Central memory CD8-positive, alpha-beta T cell (primary cell): ENCODE measurements at regions not wholly inside any gene's neighbourhood (a gene's known extent, or its start where the extent isn't known, plus 50 kb on each side); places are given as distances from the start of the nearest gene placed in this dataset.

Source experiments
- ATAC-seq: fragments of 150-1000 bp; cut with Tn5 transposase; replicated peaks from 2 replicates; pipeline ENCODE4 v1.10.0; 2022; ENCODE audit warnings: mild to moderate bottlenecking, moderate FRiP score, moderate number of reproducible peaks; ENCODE audit not compliant: poor library complexity, severe bottlenecking; ENCODE audit errors: extremely low read depth
- DNase-seq, 2 donors: peaks; one replicate each; pipeline ENCODE4 v3.0.0; 2021; ENCODE audit warnings: low spot score in 2 of 2
- H3K27ac Mint-ChIP-seq: one replicate; pipeline ENCODE4 v1.8.0; 2022; ENCODE audit warnings: low read depth, mild to moderate bottlenecking, moderate library complexity, mixed read lengths
- H3K27me3 Mint-ChIP-seq: one replicate; pipeline ENCODE4 v1.8.0; 2022; ENCODE audit warnings: mixed read lengths
- H3K36me3 Mint-ChIP-seq: one replicate; pipeline ENCODE4 v1.8.0; 2022; ENCODE audit warnings: mild to moderate bottlenecking, moderate library complexity, mixed read lengths; ENCODE audit not compliant: insufficient read depth
- H3K4me1 Mint-ChIP-seq: one replicate; pipeline ENCODE4 v1.8.0; 2022; ENCODE audit warnings: mixed read lengths
- H3K4me3 Mint-ChIP-seq: one replicate; pipeline ENCODE4 v1.8.0; 2022; ENCODE audit warnings: mild to moderate bottlenecking, moderate library complexity, mixed read lengths
- H3K9me3 Mint-ChIP-seq: one replicate; pipeline ENCODE4 v1.8.0; 2022; ENCODE audit warnings: mixed read lengths

GRCh38 chr11:131235328-131236298 is 134.8 kb upstream of the NTM start:
- Mint-ChIP-seq H3K27me3 (no peaks in the 10 kb centered on the region), H3K27ac (no peak overlapping the region), H3K9me3 (no peaks in the 10 kb centered on the region), H3K4me1 (no peaks in the 10 kb centered on the region), H3K4me3 (no peak overlapping the region), H3K36me3 (peaks cover 2% of the 10 kb centered on the region)
- no peak for ATAC-seq
- no peak for DNase-seq

DNA sequence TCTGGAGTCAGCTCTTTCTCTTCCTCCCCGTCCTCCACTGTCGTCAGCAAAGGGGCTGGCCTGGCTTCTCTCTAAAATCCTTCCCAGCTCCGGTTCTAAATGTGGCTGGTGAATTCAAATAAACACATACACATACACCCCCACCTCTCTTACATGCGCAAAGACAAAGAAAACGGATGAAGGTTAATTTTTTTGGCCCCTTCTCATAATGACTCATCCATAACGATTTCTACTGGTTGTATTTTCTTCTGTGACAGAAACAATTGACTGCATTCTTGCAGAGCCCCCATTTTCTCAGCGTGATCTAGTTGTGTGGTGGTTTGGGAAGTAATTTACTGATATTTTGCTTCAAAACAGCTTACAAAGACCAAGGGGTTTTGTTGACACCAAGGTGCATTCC is 130.0 kb upstream of the NTM start:
- DNase-seq, result no peak
- H3K4me3 Mint-ChIP-seq, result no peak overlapping the region
- no peaks in the 10 kb centered on the region for H3K4me1 Mint-ChIP-seq
- peaks cover 10% of the 10 kb centered on the region for H3K9me3 Mint-ChIP-seq
- peaks cover 16% of the 10 kb centered on the region for H3K27me3 Mint-ChIP-seq
- H3K36me3 Mint-ChIP-seq, result no peaks in the 10 kb centered on the region
- ATAC-seq, result no peak
- H3K27ac Mint-ChIP-seq, result no peak overlapping the region

DNA sequence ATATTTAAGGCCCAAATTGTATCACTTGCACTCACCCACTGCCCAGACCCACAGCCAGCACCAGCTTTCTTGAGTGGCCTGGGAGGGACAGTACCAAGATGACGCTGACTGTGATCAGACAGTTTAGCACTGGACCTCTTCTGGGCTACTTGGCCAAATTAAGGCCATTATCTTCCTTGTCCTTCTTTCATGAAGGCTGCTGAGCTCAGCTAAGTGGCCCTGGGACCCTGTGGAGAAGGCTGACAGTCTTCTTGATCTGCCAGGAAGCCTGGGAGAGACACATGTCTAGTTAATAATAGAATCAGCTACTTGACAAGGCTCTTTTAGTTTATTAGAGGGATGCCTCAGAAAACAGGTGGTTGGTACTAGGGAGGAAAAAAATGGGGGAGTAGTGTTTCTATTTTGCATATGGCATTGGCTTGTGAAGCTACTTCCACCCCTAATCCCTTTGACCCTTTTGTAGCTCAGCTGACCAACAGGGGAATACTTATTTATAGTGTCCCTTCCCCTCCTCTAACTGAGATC is 127.9 kb upstream of the NTM start:
- no peaks in the 10 kb centered on the region for H3K36me3 Mint-ChIP-seq
- no peak overlapping the region for H3K27ac Mint-ChIP-seq
- DNase-seq (no peak), ATAC-seq (no peak)
- H3K4me1 Mint-ChIP-seq, result no peaks in the 10 kb centered on the region
- H3K27me3 Mint-ChIP-seq, result peaks cover 29% of the 10 kb centered on the region
- peaks cover 20% of the 10 kb centered on the region for H3K9me3 Mint-ChIP-seq
- no peak overlapping the region for H3K4me3 Mint-ChIP-seq

DNA sequence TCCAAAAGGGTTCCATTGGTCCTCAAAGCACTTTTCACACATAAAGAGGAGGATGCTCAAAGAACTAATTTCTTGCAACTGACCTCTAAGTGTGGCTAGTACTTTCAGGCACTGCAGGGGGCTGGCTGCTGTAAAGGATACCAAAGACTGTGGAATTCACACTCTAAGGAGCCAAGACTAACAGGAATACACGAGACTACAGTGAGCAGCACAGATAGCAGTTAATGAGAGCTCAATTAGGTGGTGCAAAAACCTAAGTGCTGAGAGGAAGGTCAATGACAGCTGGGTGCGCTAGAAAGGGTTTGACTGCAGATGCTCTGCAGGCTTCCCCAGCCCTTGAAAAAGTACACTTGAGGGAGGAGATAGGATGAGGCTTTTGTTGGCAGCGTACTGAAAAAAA is 124.3 kb upstream of the NTM start:
- Mint-ChIP-seq H3K4me3 (no peak overlapping the region), H3K27me3 (peaks cover 29% of the 10 kb centered on the region), H3K36me3 (no peaks in the 10 kb centered on the region)

DNA sequence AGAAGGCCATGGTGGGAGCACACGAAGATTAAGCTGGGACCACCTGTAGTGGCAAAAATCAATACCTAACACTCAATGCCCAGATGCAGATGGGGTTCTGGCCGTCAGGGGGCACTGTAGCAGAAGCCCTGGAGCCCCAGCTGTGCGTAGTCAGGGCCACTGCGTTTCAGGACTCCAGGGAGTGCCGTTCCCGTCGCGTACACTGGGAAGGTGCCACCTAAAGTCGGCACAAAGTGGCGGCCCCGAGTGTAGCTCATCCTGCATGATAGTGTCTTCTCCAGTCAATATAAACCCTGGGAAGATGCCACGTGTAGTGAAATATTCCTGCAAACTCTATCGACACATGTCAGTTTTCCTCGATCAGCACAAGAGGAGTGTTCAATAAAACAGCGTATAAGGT is 123.8 kb upstream of the NTM start:
- H3K36me3 Mint-ChIP-seq, result no peaks in the 10 kb centered on the region
- H3K4me1 Mint-ChIP-seq, result no peaks in the 10 kb centered on the region
- peaks cover 16% of the 10 kb centered on the region for H3K9me3 Mint-ChIP-seq
- no peak overlapping the region for H3K4me3 Mint-ChIP-seq
- peaks cover 29% of the 10 kb centered on the region for H3K27me3 Mint-ChIP-seq
- no peak overlapping the region for H3K27ac Mint-ChIP-seq
- ATAC-seq, result no peak
- no peak for DNase-seq

More for the DNA sequence above, 124.3 kb upstream of the NTM start:
- Mint-ChIP-seq H3K9me3 (peaks cover 16% of the 10 kb centered on the region), H3K27ac (no peak overlapping the region), H3K4me1 (no peaks in the 10 kb centered on the region)
- ATAC-seq (no peak), DNase-seq (no peak)

GRCh38 chr11:131248588-131248987 is 121.8 kb upstream of the NTM start:
- Mint-ChIP-seq H3K27me3 (peaks cover 24% of the 10 kb centered on the region), H3K9me3 (peaks cover 16% of the 10 kb centered on the region), H3K27ac (no peak overlapping the region), H3K36me3 (no peaks in the 10 kb centered on the region), H3K4me3 (no peak overlapping the region), H3K4me1 (no peaks in the 10 kb centered on the region)
- ATAC-seq, result no peak
- DNase-seq, result no peak

GRCh38 chr11:131253142-131253655 is 117.2 kb upstream of the NTM start:
- peaks cover 9% of the 10 kb centered on the region for H3K27me3 Mint-ChIP-seq
- H3K27ac Mint-ChIP-seq, result no peak overlapping the region
- DNase-seq (no peak), ATAC-seq (no peak)
- H3K4me3 Mint-ChIP-seq, result no peak overlapping the region
- peaks cover 13% of the 10 kb centered on the region for H3K9me3 Mint-ChIP-seq
- no peaks in the 10 kb centered on the region for H3K4me1 Mint-ChIP-seq
- H3K36me3 Mint-ChIP-seq, result peaks cover 2% of the 10 kb centered on the region

- ATAC-seq (no peak), DNase-seq (no peak)
- no peak overlapping the region for H3K4me3 Mint-ChIP-seq
- H3K4me1 Mint-ChIP-seq, result no peaks in the 10 kb centered on the region
- H3K27me3 Mint-ChIP-seq, result peaks cover 14% of the 10 kb centered on the region
- peaks cover 2% of the 10 kb centered on the region for H3K36me3 Mint-ChIP-seq
- H3K27ac Mint-ChIP-seq, result no peak overlapping the region
- peaks cover 15% of the 10 kb centered on the region for H3K9me3 Mint-ChIP-seq
These were observed 116.7 kb upstream of the NTM start for GRCh38 chr11:131253656-131254151.

DNA sequence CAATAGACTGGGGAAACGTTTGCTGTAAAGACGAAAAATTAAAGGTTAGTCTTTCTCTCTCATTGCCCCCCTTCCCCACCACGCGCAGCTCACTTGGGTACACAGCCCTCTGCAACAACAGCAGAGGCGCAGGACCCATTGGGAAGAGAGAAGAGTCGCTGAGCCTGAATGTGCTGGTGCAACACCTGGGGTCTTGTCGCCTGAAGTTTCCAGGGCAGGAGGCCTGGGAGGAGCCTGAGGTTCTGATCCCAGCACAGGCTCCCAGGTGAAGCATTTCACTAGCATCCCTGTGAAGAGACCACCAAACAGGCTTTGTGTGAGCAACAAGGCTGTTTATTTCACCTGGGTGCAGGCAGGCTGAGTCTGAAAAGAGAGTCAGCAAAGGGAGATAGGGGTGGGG is 116.2 kb upstream of the NTM start:
- Mint-ChIP-seq H3K4me1 (no peaks in the 10 kb centered on the region), H3K27ac (no peak overlapping the region), H3K9me3 (peaks cover 21% of the 10 kb centered on the region), H3K36me3 (peaks cover 2% of the 10 kb centered on the region), H3K27me3 (peaks cover 15% of the 10 kb centered on the region), H3K4me3 (no peak overlapping the region)
- no peak for ATAC-seq
- DNase-seq, result no peak

DNA sequence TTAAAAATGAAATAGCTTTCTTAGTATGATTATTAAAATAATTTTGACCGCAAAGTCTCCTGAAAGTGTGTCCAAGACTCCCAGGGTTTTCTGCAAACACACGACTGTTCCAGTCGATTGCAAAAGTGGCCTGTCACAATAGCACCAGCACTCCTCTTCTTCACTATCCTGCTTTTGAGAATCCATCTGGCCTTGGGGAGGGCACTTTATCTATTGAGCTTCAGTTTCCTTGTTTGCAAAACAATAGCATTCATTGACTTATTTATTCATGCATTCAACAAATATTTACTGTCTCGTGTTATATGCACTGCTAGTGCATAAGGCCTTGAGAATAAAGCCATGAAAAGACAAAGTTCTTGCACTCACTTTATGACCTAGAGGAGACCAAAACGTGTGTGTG is 96.2 kb upstream of the NTM start:
- Mint-ChIP-seq H3K36me3 (no peaks in the 10 kb centered on the region), H3K9me3 (peaks cover 25% of the 10 kb centered on the region)

DNA sequence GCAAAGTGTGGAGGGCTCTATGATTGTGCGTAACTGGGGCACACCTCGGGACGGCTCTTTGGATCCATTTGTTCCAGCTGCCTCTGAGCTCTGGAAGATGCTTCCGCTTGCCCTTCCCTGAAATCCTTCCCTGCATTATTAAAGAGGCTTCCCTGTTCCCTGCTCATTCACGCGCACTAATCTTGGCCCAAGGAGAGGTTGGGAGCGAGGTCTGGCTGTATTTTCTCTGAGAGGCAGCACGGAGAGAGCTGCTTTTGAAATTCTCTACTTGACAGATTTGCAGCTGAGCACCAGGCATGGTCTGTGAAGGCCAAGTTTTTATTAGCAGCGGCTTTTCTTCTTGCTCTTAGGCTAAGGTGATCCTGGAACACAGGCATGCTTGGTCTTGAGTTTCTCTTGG is 94.8 kb upstream of the NTM start:
- no peak overlapping the region for H3K4me3 Mint-ChIP-seq
- H3K36me3 Mint-ChIP-seq, result no peaks in the 10 kb centered on the region
- no peak for DNase-seq
- H3K9me3 Mint-ChIP-seq, result peaks cover 21% of the 10 kb centered on the region
- ATAC-seq, result no peak
- H3K27ac Mint-ChIP-seq, result no peak overlapping the region
- no peaks in the 10 kb centered on the region for H3K4me1 Mint-ChIP-seq
- no peaks in the 10 kb centered on the region for H3K27me3 Mint-ChIP-seq

More for the DNA sequence above, 96.2 kb upstream of the NTM start:
- no peak overlapping the region for H3K27ac Mint-ChIP-seq
- no peaks in the 10 kb centered on the region for H3K4me1 Mint-ChIP-seq
- no peak for ATAC-seq
- DNase-seq, result no peak
- H3K4me3 Mint-ChIP-seq, result no peak overlapping the region
- no peaks in the 10 kb centered on the region for H3K27me3 Mint-ChIP-seq

GRCh38 chr11:131278472-131278871 is 91.9 kb upstream of the NTM start:
- no peak for DNase-seq
- Mint-ChIP-seq H3K4me3 (no peak overlapping the region), H3K27ac (no peak overlapping the region), H3K27me3 (no peaks in the 10 kb centered on the region), H3K36me3 (no peaks in the 10 kb centered on the region), H3K4me1 (no peaks in the 10 kb centered on the region), H3K9me3 (peaks cover 14% of the 10 kb centered on the region)
- no peak for ATAC-seq
